Keratinocyte (primary cell): ENCODE measurements at regions not wholly inside any gene's neighbourhood (a gene's known extent, or its start where the extent isn't known, plus 50 kb on each side); places are given as distances from the start of the nearest gene placed in this dataset.

Experiments
- DNase-seq: peaks from one replicate; pipeline ENCODE4 v3.0.0-alpha.2; 2011; ENCODE audit warnings: low read depth, missing footprints, low spot score
- FAIRE-seq: peaks from 2 replicates; lab custom pipeline; 2011; peaks lifted over from hg19 to GRCh38; lab: Jason Lieb, UNC
- H2AFZ ChIP-seq: 2 replicates; pipeline ENCODE4 v1.6.0; 2012; ENCODE audit warnings: low read length, control low read depth, inconsistent platforms; ENCODE audit not compliant: control insufficient read depth
- H3K27ac ChIP-seq: 2 replicates; pipeline ENCODE4 v1.5.1; 2011; ENCODE audit warnings: low read length; ENCODE audit not compliant: control insufficient read depth, insufficient read depth
- H3K27me3 ChIP-seq: 3 replicates; pipeline ENCODE4 v1.6.0; 2011; ENCODE audit warnings: low read length; ENCODE audit not compliant: control insufficient read depth, insufficient read depth; ENCODE audit errors: extremely low read depth
- H3K36me3 ChIP-seq, 2 experiments: 2 replicates in 1 of 2; 3 replicates in 1 of 2; pipeline ENCODE4 v1.5.1; 2011; ENCODE audit warnings: low read length in 2 of 2, mild to moderate bottlenecking in 1 of 2; ENCODE audit not compliant: control insufficient read depth in 2 of 2, insufficient read depth in 2 of 2; ENCODE audit errors: extremely low read depth in 1 of 2
- H3K4me1 ChIP-seq: 3 replicates; pipeline ENCODE4 v1.5.1; 2011; ENCODE audit warnings: low read length; ENCODE audit not compliant: control insufficient read depth, insufficient read depth; ENCODE audit errors: extremely low read depth
- H3K4me2 ChIP-seq: 3 replicates; pipeline ENCODE4 v1.6.0; 2011; ENCODE audit warnings: low read depth, low read length; ENCODE audit not compliant: control insufficient read depth, insufficient read depth; ENCODE audit errors: extremely low read depth
- H3K4me3 ChIP-seq, 3 experiments: fragments of 200-600 bp in 1 of 3; sonication (generic) in 1 of 3; 2 replicates in 2 of 3; 3 replicates in 1 of 3; pipeline ENCODE4 v1.5.1; 2011 to 2016; ENCODE audit warnings: low read length in 3 of 3, mild to moderate bottlenecking in 3 of 3, control low read depth in 2 of 3, inconsistent platforms in 1 of 3, low read depth in 1 of 3, mixed read lengths in 1 of 3, mixed run types in 1 of 3, moderate library complexity in 1 of 3; ENCODE audit not compliant: control insufficient read depth in 2 of 3, insufficient read depth in 2 of 3; ENCODE audit errors: extremely low read depth in 1 of 3
- H3K79me2 ChIP-seq: 2 replicates; pipeline ENCODE4 v1.6.0; 2012; ENCODE audit warnings: low read length; ENCODE audit not compliant: control insufficient read depth, insufficient read depth
- H3K9ac ChIP-seq: 3 replicates; pipeline ENCODE4 v1.6.0; 2011; ENCODE audit warnings: low read length; ENCODE audit not compliant: control insufficient read depth, insufficient read depth; ENCODE audit errors: extremely low read depth
- H3K9me1 ChIP-seq: 3 replicates; pipeline ENCODE4 v1.6.0; 2011; ENCODE audit warnings: low read length; ENCODE audit not compliant: control insufficient read depth, insufficient read depth; ENCODE audit errors: extremely low read depth
- H3K9me3 ChIP-seq: 2 replicates; pipeline ENCODE4 v1.5.1; 2012; ENCODE audit warnings: low read depth, low read length; ENCODE audit not compliant: control insufficient read depth
- H4K20me1 ChIP-seq: 3 replicates; pipeline ENCODE4 v1.6.0; 2011; ENCODE audit warnings: low read length; ENCODE audit not compliant: control insufficient read depth, insufficient read depth; ENCODE audit errors: extremely low read depth
- CTCF ChIP-seq, 3 experiments: IDR thresholded peaks in 1 of 3; conservative IDR thresholded peaks in 1 of 3; optimal IDR thresholded peaks in 1 of 3; 2 replicates in 2 of 3; 3 replicates in 1 of 3; pipeline versions ENCODE3 to v1.5.1; 2011; ENCODE audit warnings: low read length in 3 of 3, mild to moderate bottlenecking in 3 of 3, moderate library complexity in 2 of 3, control low read depth in 1 of 3, inconsistent platforms in 1 of 3; ENCODE audit not compliant: insufficient read depth in 2 of 3; ENCODE audit errors: extremely low read depth in 1 of 3
- EZH2 ChIP-seq: IDR thresholded peaks from one replicate; pipeline ENCODE4 v1.6.1; 2012; ENCODE audit warnings: inconsistent platforms, mild to moderate bottlenecking, low read length, moderate library complexity
- dilution Hi-C: fragments of 300-500 bp; cut with MboI; formaldehyde crosslinking; loops from one replicate; pipeline ENCODE4 v1.7.0; 2020; ENCODE audit warnings: low sequenced_read_pairs; ENCODE audit not compliant: extremely low pct_ligation_motif_present

DNA sequence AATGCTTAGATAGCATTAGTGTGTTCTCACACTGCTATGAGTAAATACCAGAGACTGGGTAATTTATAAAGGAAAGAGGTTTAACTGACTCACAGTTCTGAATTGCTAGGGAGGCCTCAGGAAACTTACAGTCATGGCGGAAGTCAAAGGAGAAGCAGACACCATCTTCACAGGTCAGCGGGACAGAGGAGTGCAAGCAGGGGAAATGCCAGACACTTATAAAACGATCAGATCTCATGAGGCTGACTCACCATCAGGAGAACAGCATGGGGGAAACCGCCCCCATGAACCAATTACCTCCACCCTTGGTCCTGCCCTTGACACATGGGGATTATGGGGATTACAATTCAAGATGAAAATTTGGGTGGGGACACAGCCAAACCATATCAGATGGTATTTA, 381.5 kb upstream of the DPPA4 start:
- no peaks in the 10 kb centered on the region for H4K20me1 ChIP-seq
- no peak overlapping the region for H3K4me2 ChIP-seq
- H3K9me3 ChIP-seq, result no peaks in the 10 kb centered on the region
- dilution Hi-C loops, result no loop called here
- no peak for DNase-seq
- H3K4me1 ChIP-seq, result no peaks in the 10 kb centered on the region
- H3K9ac ChIP-seq, result no peak overlapping the region
- no peaks in the 10 kb centered on the region for H3K27me3 ChIP-seq
- no peak overlapping the region for H2AFZ ChIP-seq
- no peak for TF ChIP-seq CTCF (optimal IDR thresholded peaks at IDR 0.05 in 1 of 3, IDR thresholded peaks at IDR 0.05 in 1 of 3, conservative IDR thresholded peaks at IDR 0.05 in 1 of 3; ENCODE audit: extremely low read depth in 1 of 3, insufficient read depth in 2 of 3, low read length in 3 of 3)
- no peak for TF ChIP-seq EZH2
- H3K79me2 ChIP-seq, result no peaks in the 10 kb centered on the region
- no peak overlapping the region for H3K4me3 ChIP-seq
- FAIRE-seq, result no peak
- H3K36me3 ChIP-seq, result no peaks in the 10 kb centered on the region
- H3K27ac ChIP-seq, result no peak overlapping the region
- H3K9me1 ChIP-seq, result no peaks in the 10 kb centered on the region

DNA sequence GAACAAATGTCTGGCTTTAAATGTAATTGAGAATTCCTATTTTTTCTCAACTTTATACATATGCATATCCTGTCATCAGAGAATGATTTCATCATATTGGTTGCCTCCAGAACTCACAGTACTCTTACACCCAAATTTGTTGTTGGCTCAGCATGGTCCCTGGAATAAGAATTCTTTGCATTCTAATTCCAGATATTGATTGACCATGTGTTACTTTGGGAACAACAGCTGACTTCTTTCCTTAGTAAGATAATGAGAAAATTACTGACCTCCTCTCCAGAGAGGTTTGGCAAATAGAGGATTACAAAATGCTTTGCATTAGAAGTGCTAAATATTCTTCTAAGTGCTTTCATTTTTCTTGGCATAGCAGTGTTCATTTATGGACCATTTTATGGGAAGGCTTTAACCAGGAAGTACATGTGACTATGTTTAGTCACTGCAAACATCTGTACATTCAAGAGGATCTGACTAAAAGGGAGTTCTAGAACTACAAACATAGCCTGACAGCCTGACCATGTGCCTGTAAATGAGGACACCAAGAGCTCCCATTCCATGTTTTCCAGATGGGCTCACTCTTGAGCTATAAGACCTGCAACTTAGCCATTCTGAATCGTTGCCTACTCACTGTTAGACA, 391.6 kb upstream of the DPPA4 start:
- Histone ChIP-seq H3K4me1 (no peaks in the 10 kb centered on the region), H3K4me2 (no peak overlapping the region), H3K27ac (no peak overlapping the region), H3K4me3 (no peak overlapping the region), H4K20me1 (no peaks in the 10 kb centered on the region), H3K9me1 (no peaks in the 10 kb centered on the region), H3K36me3 (no peaks in the 10 kb centered on the region), H3K79me2 (no peaks in the 10 kb centered on the region), H3K27me3 (no peaks in the 10 kb centered on the region), H3K9ac (no peak overlapping the region), H2AFZ (no peak overlapping the region), H3K9me3 (no peaks in the 10 kb centered on the region)
- dilution Hi-C loops, result no loop called here
- no peak for TF ChIP-seq EZH2
- no peak for TF ChIP-seq CTCF (optimal IDR thresholded peaks at IDR 0.05 in 1 of 3, IDR thresholded peaks at IDR 0.05 in 1 of 3, conservative IDR thresholded peaks at IDR 0.05 in 1 of 3; ENCODE audit: extremely low read depth in 1 of 3, insufficient read depth in 2 of 3, low read length in 3 of 3)
- no peak for FAIRE-seq
- no peak for DNase-seq
